ENCODE measurements at regions not wholly inside any gene's neighbourhood (a gene's known extent, or its start where the extent isn't known, plus 50 kb on each side); places are given as distances from the start of the nearest gene placed in this dataset.
"Not testable (repeated sequence)": the region's sequence is repeated elsewhere in the genome, so short reads cannot be mapped to it uniquely, and the experiment has no call there.

DNA sequence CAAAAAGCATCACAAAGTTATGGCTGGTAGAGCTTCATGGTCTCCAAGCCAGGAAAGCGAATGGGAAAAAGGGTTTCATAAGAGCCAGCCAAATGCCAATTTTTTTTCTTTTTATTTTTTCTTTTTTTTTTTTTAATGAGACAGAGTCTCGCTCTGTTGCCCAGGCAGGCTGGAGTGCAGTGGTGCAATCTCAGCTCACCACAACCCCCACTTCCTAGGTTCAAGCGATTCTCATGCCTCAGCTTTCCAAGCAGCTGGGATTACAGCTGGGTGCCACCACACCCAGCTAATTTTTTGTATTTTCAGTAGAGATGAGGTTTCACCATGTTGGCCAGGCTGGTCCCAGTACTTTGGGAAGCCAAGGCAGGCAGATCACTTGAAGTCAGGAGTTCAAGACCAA lies 148.7 kb upstream of the POGK start:
- not testable (repeated sequence) for DNase-seq (ENCODE audit: extremely low read depth, low read depth, low spot score)

DNA sequence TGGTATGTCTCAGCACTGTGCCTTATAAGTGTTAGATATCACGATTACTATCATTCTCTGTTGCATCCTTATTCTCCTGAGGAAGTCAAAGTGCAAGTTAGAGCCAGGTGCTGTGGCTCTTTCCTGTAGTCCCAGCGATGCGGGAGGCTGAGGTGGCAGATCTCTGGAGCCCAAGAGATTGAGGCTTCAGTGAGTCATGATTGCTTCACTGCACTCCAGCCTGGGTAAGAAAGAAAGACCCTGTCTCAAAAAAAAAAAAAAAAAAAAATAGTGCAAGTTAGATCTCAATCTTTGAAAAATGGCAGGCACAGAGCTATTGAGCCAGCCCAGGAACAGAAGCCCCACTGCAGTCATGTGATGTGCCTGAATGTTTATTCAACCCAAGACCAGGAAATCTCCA lies 147.8 kb upstream of the POGK start:
- no peak for DNase-seq (ENCODE audit: extremely low read depth, low read depth, low spot score)

DNA sequence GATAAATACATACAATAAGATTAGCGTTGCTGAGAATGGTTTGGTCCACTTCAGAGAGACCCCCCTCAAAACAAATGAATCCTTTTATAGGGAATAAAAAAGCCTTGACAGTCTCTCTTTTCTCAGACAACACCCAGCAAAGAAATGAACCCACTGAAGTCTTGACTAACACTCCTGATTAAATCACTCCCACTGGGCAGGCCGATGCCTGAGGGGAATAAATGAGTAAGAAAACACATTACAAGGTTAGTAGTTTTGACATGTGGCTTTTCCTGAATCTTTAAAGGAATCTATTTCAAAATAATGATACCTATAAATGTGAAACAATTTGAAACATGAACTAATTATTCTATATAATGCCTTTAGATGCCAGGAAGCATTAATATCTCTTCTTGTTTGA lies 146.9 kb upstream of the POGK start:
- no peak for DNase-seq (ENCODE audit: extremely low read depth, low read depth, low spot score)

- DNase-seq (ENCODE audit: extremely low read depth, low read depth, low spot score), result no peak
These were observed 146.1 kb upstream of the POGK start for GRCh38 chr1:166693158-166693557.

DNA sequence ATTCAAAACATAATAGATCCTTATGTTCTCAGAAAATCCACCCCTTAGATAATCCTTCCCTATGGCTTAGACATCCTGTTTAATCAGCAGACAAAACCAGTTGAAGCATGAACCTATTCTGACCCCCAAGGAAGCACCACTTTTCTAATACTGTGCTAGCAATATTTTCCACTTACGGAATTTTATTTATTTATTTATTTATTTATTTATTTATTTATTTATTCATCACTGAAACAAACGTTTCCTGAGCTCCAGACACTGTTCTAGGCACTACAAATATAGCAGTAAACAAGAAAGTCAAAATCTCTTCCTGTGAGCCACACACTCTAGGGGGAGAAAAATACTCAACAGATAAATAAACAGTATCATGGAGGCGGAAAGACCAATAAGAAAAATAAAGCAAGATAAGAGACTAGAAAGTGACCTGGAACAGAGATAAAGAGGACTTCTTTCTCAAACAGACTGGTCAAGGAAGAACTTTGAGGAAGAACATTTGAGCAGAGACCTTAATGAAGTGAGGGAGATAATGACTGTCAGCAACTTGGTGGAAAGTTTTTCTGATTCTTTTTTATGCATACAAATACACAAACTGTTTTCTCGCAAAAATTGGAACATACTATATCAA lies 145.5 kb upstream of the POGK start:
- DNase-seq (ENCODE audit: extremely low read depth, low read depth, low spot score), result no peak

GRCh38 chr1:166695115-166695514 lies 144.2 kb upstream of the POGK start:
- DNase-seq (ENCODE audit: extremely low read depth, low read depth, low spot score), result no peak

DNA sequence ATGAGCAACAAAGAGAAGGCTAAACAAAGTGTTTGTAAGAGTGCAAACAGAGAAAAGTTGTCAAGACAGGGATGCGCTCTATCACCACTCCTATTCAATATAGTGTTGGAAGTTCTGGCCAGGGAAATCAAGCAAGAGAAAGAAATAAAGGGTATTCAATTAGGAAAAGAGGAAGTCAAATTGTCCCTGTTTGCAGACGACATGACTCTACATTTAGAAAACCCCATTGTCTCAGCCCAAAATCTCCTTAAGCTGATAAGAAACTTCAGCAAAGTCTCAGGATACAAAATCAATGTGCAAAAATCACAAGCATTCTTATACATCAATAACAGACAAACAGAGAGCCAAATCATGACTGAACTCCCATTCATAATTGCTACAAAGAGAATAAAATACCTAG lies 143.4 kb upstream of the POGK start:
- not testable (repeated sequence) for DNase-seq (ENCODE audit: extremely low read depth, low read depth, low spot score)

- no peak for DNase-seq (ENCODE audit: extremely low read depth, low read depth, low spot score)
These were observed 140.5 kb upstream of the POGK start for GRCh38 chr1:166698771-166699170.

DNA sequence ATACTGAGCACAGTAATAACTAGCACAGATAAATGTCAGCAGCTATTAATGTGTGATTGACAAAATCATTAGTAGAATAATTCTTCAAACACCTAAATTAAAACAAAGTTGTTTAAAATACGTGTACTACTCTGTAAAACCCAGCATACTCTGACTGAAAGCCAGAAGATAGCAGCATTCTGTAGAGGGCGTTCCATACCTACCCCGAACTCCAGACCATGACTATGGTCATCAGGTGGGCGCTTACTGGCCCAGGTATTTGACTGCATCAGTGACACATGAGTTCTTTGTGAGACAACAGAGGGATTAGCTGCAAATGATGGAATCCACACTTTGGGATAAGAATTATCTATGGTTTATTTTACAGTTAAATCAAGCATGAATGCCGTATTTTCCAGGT lies 139.7 kb upstream of the POGK start:
- no peak for DNase-seq (ENCODE audit: extremely low read depth, low read depth, low spot score)

GRCh38 chr1:166700696-166701095 lies 138.6 kb upstream of the POGK start:
- DNase-seq (ENCODE audit: extremely low read depth, low read depth, low spot score), result no peak

- DNase-seq (ENCODE audit: extremely low read depth, low read depth, low spot score), result no peak
These were observed 137.6 kb upstream of the POGK start for GRCh38 chr1:166701603-166702100.

DNA sequence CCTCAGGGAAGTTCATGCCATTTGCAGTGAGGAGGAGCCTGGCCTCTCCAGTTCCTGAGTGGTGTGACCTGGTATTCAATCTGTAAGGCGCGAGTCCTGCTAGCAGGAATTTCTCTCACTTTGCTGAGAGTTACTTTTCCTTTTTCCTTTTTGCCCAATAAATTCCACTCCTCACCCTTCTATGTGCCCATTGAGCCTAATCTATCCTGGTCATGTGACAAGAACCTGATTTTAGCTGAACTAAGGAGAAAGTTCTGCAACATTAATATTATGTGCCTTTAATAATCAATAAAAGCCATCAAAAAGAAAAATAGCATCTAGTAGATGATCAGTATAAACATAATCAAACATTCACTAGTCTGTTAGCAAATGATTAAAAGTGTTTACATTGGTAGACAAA lies 136.1 kb upstream of the POGK start:
- no peak for DNase-seq (ENCODE audit: extremely low read depth, low read depth, low spot score)

- DNase-seq (ENCODE audit: extremely low read depth, low read depth, low spot score), result no peak
These were observed 135.4 kb upstream of the POGK start for GRCh38 chr1:166703726-166704462.

GRCh38 chr1:166705376-166706289 lies 133.6 kb upstream of the POGK start:
- no peak for DNase-seq (ENCODE audit: extremely low read depth, low read depth, low spot score)

GRCh38 chr1:166716620-166717019 lies 122.7 kb upstream of the POGK start:
- DNase-seq (ENCODE audit: extremely low read depth, low read depth, low spot score), result no peak

GRCh38 chr1:166721145-166721544 lies 118.1 kb upstream of the POGK start:
- no peak for DNase-seq (ENCODE audit: extremely low read depth, low read depth, low spot score)

DNA sequence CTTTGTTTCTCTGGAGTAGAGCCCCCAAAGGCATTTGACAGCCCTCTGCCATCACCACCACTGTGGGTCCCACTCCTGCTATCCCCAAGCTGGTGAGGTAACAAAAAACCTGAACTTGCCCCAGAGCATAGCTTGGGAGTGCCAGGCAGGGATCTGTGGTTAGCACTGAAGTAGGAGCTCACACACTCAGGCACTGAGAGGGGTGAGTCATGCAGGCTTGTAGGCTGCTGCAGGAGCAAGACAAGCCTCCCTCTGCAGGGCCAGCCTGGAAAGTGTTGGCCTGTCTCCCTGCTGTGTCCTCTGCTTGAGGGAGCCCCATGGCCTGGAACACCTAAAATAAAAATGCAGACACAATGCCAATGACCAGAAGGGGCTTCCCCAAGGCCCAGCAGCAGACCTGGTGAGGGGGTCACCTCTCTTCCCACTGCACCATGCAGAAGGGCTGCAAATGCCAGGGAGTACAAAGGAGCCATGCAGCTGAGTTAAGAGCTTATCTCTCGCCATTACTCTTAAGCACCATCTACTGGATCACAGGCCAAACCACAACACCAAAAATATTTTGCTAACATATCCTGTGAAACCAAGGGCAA lies 108.9 kb upstream of the POGK start:
- DNase-seq (ENCODE audit: extremely low read depth, low read depth, low spot score), result no peak

DNA sequence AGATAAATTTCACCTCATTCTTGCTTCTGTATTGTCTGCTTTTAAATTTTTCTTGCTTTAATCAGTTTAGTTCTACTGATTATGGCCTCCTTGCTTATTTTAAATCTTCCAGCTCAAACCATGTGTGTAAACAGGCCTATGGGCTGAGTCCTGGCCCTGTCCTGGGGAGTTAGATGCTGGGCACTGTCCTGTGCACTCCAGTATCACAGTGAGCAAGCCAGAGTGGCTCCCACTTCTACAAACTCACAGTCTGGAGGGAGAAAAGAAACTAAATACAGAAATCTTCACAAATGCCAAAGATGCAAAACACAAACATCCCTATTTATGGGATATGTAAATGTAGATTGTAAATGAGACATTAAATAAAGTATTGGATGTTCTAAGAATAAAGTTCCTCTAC lies 101.1 kb upstream of the POGK start:
- DNase-seq (ENCODE audit: extremely low read depth, low read depth, low spot score), result no peak

GRCh38 chr1:166738873-166739272 lies 100.4 kb upstream of the POGK start:
- no peak for DNase-seq (ENCODE audit: extremely low read depth, low read depth, low spot score)

DNA sequence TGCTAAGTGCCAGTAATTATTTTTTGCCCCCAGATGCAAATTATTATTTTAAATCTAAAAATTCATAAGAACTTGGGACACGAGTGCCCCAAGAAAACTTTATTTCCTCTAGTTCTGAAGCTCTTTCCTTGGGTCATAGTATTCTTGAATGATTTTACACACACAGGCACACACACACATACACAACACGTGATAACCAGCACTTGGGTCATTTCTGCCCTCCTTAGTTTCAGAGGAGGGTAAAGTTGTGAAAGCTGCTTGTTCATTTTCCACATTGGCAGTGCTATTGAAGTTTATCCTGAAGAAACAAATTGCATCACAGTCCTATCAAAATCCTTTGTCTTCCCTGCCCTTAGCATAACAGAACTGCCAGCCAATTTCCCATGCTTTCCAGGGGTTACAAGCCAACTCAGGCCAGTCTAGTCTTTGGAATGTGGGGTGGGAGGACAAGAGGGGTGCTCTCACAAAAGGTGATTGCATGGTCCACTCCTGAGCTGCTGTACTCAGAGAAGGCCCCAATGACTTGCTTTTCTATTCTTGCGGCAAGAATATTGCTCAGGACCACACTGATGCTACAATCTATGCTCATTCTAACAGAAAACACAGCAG lies 98.5 kb upstream of the POGK start:
- DNase-seq (ENCODE audit: extremely low read depth, low read depth, low spot score), result no peak

DNA sequence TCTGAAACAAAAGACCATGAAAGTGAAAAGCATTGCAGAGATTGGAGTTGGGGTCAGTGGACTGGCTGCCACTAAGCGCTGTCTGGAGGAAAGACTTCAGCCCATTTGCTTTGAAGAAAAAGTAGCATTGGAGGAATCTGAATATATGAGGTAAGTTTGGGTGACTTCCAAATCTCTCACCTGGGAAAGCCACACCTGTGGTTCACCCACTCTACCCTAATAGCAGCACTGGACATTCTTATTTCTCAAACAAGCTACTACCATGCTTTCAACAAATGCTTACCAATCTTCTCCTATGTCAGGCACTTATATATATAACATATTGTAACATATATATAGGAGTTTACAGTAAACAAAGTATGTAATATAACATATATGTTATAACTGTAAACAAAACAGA lies 76.0 kb upstream of the POGK start:
- no peak for DNase-seq (ENCODE audit: extremely low read depth, low read depth, low spot score)

All from glomerular endothelial cell (primary cell).